HCT116 (cell line): ENCODE measurements at regions not wholly inside any gene's neighbourhood (a gene's known extent, or its start where the extent isn't known, plus 50 kb on each side); places are given as distances from the start of the nearest gene placed in this dataset.

Source experiments
- ATAC-seq: fragments of 200-7000 bp; cut with Tn5 transposase; 2 replicates; pipeline ENCODE4 v1.9.1; 2020; ENCODE audit warnings: mild to moderate bottlenecking, moderate library complexity
- BruUV-seq: library from RNA; stranded (reverse); fragments of 400-500 nt; replicated peaks from 2 replicates; lab custom pipeline; 2021; lab: Mats Ljungman, UMichigan
- CTCF ChIA-PET: fragments of 300-600 bp; sonication (Branson Sonifier 250); formaldehyde crosslinking; loops from one replicate; lab custom pipeline; 2021; ENCODE audit warnings: antibody characterized with exemption; lab: Charles Lee
- POLR2A ChIA-PET: fragments of 300-600, 350-600 bp; sonication (Branson Sonifier 250); formaldehyde crosslinking; loops from one replicate; lab custom pipeline; 2021; ENCODE audit warnings: antibody characterized with exemption; lab: Charles Lee
- RAD21 ChIA-PET, 2 experiments: fragments of 300-600 bp; sonication (Branson Sonifier 250); formaldehyde crosslinking; loops; one replicate each; lab custom pipeline; 2023; ENCODE audit warnings: low total read pairs in 2 of 2; ENCODE audit not compliant: uncharacterized antibody in 2 of 2, unreplicated experiment in 2 of 2, low non-redundant PET in 1 of 2; lab: Charles Lee
- DNase-seq: peaks from one replicate; pipeline ENCODE4 v3.0.0-alpha.2; 2010; ENCODE audit warnings: low read depth, low spot score
- H2AFZ ChIP-seq: fragments of 200-600 bp; shearing (Covaris generic), sonication (generic); 2 replicates; pipeline ENCODE4 v1.6.1; 2017; ENCODE audit warnings: low read depth, mixed run types, mixed read lengths, antibody characterized with exemption, low read length; ENCODE audit not compliant: poor library complexity, severe bottlenecking
- H3K27ac ChIP-seq: 2 replicates; pipeline ENCODE4 v1.5.1; 2012; ENCODE audit warnings: low read depth, low read length
- H3K27me3 ChIP-seq: fragments of 200-600 bp; sonication (generic); 2 replicates; pipeline ENCODE4 v1.6.1; 2016; ENCODE audit warnings: mixed run types, low read length, mixed read lengths; ENCODE audit not compliant: insufficient read depth
- H3K36me3 ChIP-seq, 2 experiments: fragments of 200-500 bp in 1 of 2; fragments of 200-600 bp in 1 of 2; sonication (Bioruptor generic) in 1 of 2; sonication (generic) in 1 of 2; 2 replicates each; pipeline versions ENCODE4 v1.5.1 to v1.6.1; 2014 to 2016; ENCODE audit warnings: low read length in 2 of 2, inconsistent platforms in 1 of 2, mixed read lengths in 1 of 2, mixed run types in 1 of 2; ENCODE audit not compliant: insufficient read depth in 2 of 2, control insufficient read depth in 1 of 2
- H3K4me1 ChIP-seq, 2 experiments: fragments of 200-600 bp in 1 of 2; sonication (generic) in 1 of 2; 2 replicates each; pipeline versions ENCODE4 v1.5.1 to v1.6.1; 2012 to 2017; ENCODE audit warnings: low read length in 2 of 2, inconsistent platforms in 1 of 2, mild to moderate bottlenecking in 1 of 2, mixed read lengths in 1 of 2, mixed run types in 1 of 2, moderate library complexity in 1 of 2; ENCODE audit not compliant: insufficient read depth in 2 of 2, control insufficient read depth in 1 of 2
- H3K4me2 ChIP-seq: fragments of 200-600 bp; sonication (generic); 2 replicates; pipeline ENCODE4 v1.6.1; 2017; ENCODE audit warnings: mixed run types, low read length, mixed read lengths
- H3K4me3 ChIP-seq, 2 experiments: fragments of 200-600 bp in 1 of 2; sonication (generic) in 1 of 2; replicated peaks in 1 of 2; 2 replicates each; pipeline ENCODE4 v1.5.1; 2011 to 2016; ENCODE audit warnings: low read length in 2 of 2, control low read depth in 1 of 2, low read depth in 1 of 2, mild to moderate bottlenecking in 1 of 2, mixed read lengths in 1 of 2, mixed run types in 1 of 2
- H3K79me2 ChIP-seq: fragments of 200-600 bp; sonication (generic); 2 replicates; pipeline ENCODE4 v1.6.1; 2017; ENCODE audit warnings: mild to moderate bottlenecking, mixed run types, low read length, moderate library complexity, mixed read lengths; ENCODE audit not compliant: insufficient read depth
- H3K9ac ChIP-seq: fragments of 200-600 bp; sonication (generic); 2 replicates; pipeline ENCODE4 v1.6.1; 2016; ENCODE audit warnings: low read length, mixed read lengths
- H3K9me2 ChIP-seq: fragments of 200-600 bp; sonication (generic), shearing (Covaris generic); 2 replicates; pipeline ENCODE4 v1.6.1; 2017; ENCODE audit warnings: mixed run types, mild to moderate bottlenecking, moderate library complexity; ENCODE audit not compliant: insufficient read depth
- H3K9me3 ChIP-seq, 2 experiments: fragments of 200-500 bp in 1 of 2; fragments of 200-600 bp in 1 of 2; sonication (Bioruptor generic) in 1 of 2; sonication (generic) in 1 of 2; 2 replicates each; pipeline ENCODE4 v1.6.1; 2014 to 2017; ENCODE audit warnings: low read length in 2 of 2, mixed read lengths in 2 of 2, inconsistent platforms in 1 of 2, low read depth in 1 of 2, mild to moderate bottlenecking in 1 of 2, mixed run types in 1 of 2, moderate library complexity in 1 of 2; ENCODE audit not compliant: control insufficient read depth in 1 of 2, insufficient read depth in 1 of 2
- H4K20me1 ChIP-seq: fragments of 200-600 bp; sonication (generic), shearing (Covaris generic); 2 replicates; pipeline ENCODE4 v1.6.1; 2017; ENCODE audit warnings: mixed run types, mild to moderate bottlenecking, moderate library complexity; ENCODE audit not compliant: insufficient read depth
- CEBPB ChIP-seq: IDR thresholded peaks from 2 replicates; pipeline ENCODE4 v1.6.1; 2012; ENCODE audit warnings: low read depth
- CTCF ChIP-seq, 3 experiments: fragments of 200-600 bp in 1 of 3; sonication (generic) in 1 of 3; IDR thresholded peaks in 2 of 3; conservative IDR thresholded peaks in 1 of 3; 2 replicates each; pipeline ENCODE4 v1.5.1; 2012 to 2017; ENCODE audit warnings: low read depth in 2 of 3, low read length in 2 of 3, antibody characterized with exemption in 1 of 3, borderline replicate concordance in 1 of 3, control low read depth in 1 of 3, mild to moderate bottlenecking in 1 of 3, mixed read lengths in 1 of 3, mixed run types in 1 of 3, moderate library complexity in 1 of 3; ENCODE audit not compliant: insufficient read depth in 1 of 3
- FOSL1 ChIP-seq: IDR thresholded peaks from 2 replicates; pipeline ENCODE4 v1.6.1; 2012; ENCODE audit warnings: low read depth
- MAX ChIP-seq: IDR thresholded peaks from 2 replicates; pipeline ENCODE4 v1.6.1; 2012
- REST ChIP-seq: IDR thresholded peaks from 2 replicates; pipeline ENCODE4 v1.6.1; 2012; ENCODE audit warnings: low read depth
- SP1 ChIP-seq: IDR thresholded peaks from 2 replicates; pipeline ENCODE4 v1.6.1; 2012; ENCODE audit warnings: low read depth
- SRF ChIP-seq: IDR thresholded peaks from 2 replicates; pipeline ENCODE4 v1.6.1; 2012; ENCODE audit warnings: low read depth
- ZNF274 ChIP-seq: fragments of 200-500 bp; sonication (Bioruptor generic); IDR thresholded peaks from 2 replicates; pipeline ENCODE4 v1.6.1; 2014; ENCODE audit warnings: mild to moderate bottlenecking, low read depth, low read length, inconsistent platforms
- intact Hi-C: fragments of 100-400 bp; cut with micrococcal nuclease; formaldehyde crosslinking; loops from 2 replicates; pipeline ENCODE4 v1.10.0; 2022

GRCh38 chr1:208747979-208748378 is 503.8 kb upstream of the PLXNA2 start:
- BruUV-seq, result no TSS peak
- no peak overlapping the region for H3K27ac ChIP-seq
- no peak overlapping the region for H2AFZ ChIP-seq
- H3K27me3 ChIP-seq, result no peaks in the 10 kb centered on the region
- TF ChIP-seq REST, result no peak
- TF ChIP-seq FOSL1, result no peak
- no peak for TF ChIP-seq ZNF274
- no peak for TF ChIP-seq CEBPB
- no peak for TF ChIP-seq SRF
- no peak for TF ChIP-seq MAX
- no peak for TF ChIP-seq CTCF (IDR thresholded peaks at IDR 0.05 in 2 of 3, conservative IDR thresholded peaks at IDR 0.05 in 1 of 3; ENCODE audit: borderline replicate concordance in 1 of 3, insufficient read depth in 1 of 3, low read depth in 2 of 3, low read length in 2 of 3)
- TF ChIP-seq SP1, result no peak
- ChIA-PET POLR2A (no interaction called here), CTCF (no interaction called here), RAD21 (no interaction called here)
- H3K9me2 ChIP-seq, result no peaks in the 10 kb centered on the region
- H3K36me3 ChIP-seq, result no peaks in the 10 kb centered on the region
- no peak overlapping the region for H3K4me3 ChIP-seq
- H3K4me2 ChIP-seq, result no peak overlapping the region
- no peak for ATAC-seq
- no peak for DNase-seq
- no peaks in the 10 kb centered on the region for H3K9me3 ChIP-seq
- no peaks in the 10 kb centered on the region for H3K4me1 ChIP-seq
- no peak overlapping the region for H3K9ac ChIP-seq
- H4K20me1 ChIP-seq, result no peaks in the 10 kb centered on the region
- intact Hi-C loops, result no loop called here
- no peaks in the 10 kb centered on the region for H3K79me2 ChIP-seq
